ENCODE measurements at regions not wholly inside any gene's neighbourhood (a gene's known extent, or its start where the extent isn't known, plus 50 kb on each side); places are given as distances from the start of the nearest gene placed in this dataset.

GRCh38 chr5:4987431-4987830 lies 152.7 kb upstream of the ADAMTS16 start:
- no peak for DNase-seq

DNA sequence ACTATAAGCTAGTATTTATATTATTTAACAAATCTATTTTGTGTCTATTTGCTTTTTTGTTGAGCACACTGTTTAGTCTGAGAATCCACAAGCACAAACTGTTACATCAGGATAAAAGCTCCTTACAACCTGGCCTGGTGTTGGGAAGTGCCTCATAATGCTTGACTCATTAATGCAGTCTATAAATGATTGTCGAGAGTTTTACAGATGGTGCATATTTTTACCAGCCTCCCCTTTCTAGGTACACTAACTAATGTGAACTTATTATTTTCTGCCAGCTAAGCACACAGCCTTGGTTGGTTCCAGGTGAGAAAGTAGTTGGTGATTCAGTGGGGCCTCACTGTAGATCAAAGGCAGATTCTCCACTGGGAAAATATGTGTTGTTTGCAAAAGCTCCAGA lies 151.0 kb upstream of the ADAMTS16 start:
- no peak for DNase-seq

- DNase-seq: no peak
Measured at GRCh38 chr5:4990017-4990416, 150.1 kb upstream of the ADAMTS16 start.

DNA sequence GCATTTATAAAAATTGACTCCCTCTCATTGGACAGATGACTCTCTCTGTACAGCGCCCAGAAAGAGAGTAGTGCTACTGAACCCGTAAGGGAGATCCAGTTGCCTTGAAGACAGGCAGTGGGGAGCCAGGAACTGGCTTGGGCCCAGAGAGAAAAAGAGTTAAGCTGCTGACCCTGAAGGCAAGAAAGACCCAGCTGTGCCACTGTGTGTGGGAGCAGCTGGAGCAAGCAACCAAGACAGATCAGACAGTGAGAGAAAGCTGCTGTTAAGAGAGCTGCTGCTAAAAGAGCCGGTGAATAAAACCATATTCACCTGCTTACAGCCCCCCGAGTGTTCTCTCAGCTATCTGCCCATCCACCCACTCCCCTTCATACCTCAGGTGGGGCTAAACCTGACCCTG lies 149.7 kb upstream of the ADAMTS16 start:
- no peak for DNase-seq

DNA sequence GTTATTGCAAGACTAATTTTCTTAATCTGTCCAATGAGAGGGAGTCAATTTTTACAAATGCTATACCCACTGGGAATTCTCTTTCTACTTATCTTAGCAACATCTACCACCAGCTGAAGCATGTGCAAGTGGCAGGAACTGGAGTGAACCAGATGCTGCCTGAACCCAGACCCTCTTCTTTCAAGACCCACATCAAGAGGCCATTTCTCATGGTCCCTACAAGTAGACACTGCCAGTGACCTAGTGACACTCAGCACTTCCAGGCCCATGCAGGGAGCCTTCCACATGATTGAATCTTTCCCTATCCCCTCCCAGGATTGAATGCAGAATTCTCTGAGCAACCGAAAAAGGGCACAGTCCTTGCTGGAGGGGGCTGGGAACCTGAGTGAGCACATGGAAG lies 148.2 kb upstream of the ADAMTS16 start:
- DNase-seq: no peak

DNA sequence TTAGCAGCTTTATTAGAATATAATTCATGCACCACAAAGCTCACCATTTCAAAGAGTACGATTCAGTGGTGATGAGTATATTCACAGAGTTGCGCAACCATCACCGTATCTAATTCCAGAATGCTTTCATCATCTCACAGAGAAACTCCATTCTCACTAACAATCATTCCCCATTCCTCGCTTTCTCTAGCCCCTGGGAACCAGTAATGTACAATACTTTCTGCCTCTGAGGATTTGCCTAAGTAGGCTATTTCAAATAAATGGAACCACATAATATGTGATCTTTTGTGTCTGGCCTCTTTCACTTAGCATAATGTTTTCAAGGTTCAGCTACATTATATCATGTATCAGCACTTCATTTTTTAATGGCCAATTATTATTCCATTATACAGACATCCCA lies 145.1 kb upstream of the ADAMTS16 start:
- no peak for DNase-seq

DNA sequence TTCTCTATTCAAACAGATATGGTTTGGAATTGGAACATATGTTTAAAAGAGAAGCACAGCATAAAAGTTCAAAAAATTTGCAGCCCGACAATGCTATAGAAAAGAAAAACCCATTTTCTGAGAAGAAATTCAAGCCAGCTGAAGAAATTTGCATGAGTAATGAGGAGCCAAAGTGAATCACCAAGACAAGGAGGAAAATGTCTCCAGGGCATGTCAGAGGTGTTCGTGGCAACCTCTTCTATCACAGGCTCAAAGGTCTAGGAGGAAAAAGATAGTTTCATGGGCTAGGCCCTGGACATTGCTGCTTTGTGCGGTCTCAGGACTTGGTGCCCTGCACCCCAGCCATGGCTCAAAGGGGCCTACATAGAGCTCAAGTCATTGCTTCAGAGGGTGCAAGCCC lies 134.8 kb upstream of the ADAMTS16 start:
- no peak for DNase-seq

DNA sequence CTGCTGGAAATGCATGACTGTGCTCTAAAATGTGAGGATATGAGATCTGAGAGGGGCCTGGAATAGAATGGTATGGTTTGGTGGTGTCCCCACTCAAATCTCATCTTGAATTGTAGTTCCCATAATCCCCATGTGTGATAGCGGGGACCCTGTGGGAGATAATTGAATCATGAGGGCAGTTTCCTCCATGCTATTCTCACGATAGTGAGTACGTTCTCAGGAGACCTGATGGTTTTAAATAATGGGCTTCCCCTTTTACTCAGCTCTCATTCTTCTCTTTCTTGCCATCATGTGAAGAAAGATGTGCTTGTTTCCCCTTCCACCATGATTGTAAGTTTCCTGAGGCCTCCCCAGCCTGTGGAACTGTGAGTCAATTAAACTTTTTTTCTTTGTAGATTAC lies 133.6 kb upstream of the ADAMTS16 start:
- DNase-seq: no peak

GRCh38 chr5:5009240-5009639 lies 130.9 kb upstream of the ADAMTS16 start:
- no peak for DNase-seq

- DNase-seq: no peak
Measured at GRCh38 chr5:5011151-5011550, 129.0 kb upstream of the ADAMTS16 start.

DNA sequence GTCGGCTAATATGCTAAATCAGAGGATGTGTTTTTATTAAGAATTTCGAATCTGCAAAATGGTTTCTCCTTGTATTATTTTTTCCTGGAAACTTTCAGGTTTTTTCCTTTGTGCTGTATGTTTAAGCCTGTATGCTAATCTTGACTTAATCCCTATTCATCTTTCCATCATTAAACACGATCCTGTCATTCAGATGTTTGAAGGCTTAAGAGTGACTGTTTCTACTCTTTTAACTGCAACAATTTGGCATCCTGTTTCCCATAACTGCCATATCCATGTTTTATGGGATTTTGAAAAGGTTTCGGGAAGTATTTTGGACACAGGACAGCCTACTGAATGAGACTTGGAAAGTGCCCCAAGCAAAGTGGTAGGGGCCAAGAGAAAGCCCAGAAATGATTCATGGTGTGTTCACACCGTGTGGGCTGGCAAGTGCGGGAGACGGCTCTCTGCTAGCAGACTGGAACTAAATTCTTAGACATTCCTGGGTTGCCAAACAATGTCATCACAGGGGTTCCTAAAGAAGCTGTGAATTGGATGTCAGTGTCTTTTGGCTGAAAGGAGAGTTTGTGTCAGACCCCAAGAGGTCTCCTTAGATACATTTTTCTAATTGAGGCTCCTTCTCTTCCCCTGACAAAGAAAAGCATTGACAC lies 125.4 kb upstream of the ADAMTS16 start:
- DNase-seq: no peak

- no peak for DNase-seq
Measured at GRCh38 chr5:5017827-5018577, 122.1 kb upstream of the ADAMTS16 start.

DNA sequence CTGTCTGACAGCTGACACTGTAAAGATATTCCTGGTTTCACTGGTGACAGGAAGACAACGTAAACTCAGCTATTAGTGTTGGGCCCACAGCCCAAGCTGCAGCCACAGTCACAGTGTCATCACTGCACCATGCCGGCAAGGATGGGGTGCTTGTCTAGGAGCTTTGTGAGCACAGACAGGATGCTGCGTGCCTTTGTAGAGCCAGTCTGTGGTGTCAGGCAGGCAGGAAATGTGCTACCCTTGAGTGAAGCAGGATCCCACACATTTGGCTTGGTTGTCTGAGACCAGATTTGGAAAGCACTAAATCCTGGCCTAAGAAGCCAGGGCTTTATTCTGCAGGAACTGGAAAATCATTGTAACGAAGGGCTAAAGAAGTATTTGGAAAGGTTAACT lies 121.6 kb upstream of the ADAMTS16 start:
- no peak for DNase-seq

DNA sequence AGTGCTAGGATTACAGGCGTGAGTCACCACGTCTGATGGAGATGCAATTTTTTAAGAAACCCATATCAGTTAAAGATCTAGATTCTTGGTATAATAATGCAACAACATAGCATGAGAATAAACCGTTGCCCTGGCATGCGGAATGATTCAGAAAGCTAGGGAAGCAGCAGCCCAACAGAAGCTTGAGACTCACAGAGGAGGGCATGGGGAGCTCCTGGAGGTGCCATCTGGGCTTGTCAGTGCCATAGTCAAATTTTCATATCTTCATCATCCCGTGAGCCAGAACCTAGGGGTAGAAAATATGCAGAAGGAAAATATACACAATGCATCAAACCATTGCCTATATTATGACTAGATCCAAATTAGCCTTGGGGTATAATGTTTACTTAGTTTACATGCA lies 118.7 kb upstream of the ADAMTS16 start:
- no peak for DNase-seq

DNA sequence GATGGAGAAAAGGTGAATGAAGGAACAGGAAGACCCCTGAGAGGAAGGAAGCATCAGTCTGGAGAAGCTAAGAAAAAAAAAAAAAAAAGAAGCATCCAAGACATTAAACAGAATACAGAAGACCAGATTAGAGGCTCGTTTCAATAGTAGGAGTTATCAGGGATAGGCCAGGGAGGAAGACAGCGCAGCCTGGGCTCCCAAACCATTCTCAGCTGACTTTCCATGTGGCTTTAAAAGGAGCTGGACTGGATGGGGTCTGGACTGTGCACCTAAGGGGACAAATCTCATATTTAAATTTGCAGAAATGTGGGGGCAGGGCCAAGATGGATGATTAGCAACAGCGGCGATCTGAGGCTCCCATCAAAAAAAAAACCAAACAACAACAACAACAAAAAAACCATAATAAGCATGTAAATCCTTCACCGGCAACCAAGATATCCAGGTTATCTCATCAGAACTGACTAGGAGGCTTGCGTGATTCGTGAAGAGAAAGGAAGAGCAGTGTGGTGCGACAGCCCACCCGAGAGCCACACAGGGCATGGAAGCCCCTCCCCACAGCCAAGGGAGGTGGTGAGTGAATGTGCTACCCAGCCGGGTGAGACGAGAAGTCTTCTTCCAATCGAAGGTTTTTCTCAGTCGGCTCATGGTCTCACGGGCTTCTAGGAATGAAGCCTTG lies 114.9 kb upstream of the ADAMTS16 start:
- DNase-seq: no peak

GRCh38 chr5:5025774-5026408 lies 114.2 kb upstream of the ADAMTS16 start:
- peak in 1 of 2 donors; percentile 5 for DNase-seq

GRCh38 chr5:5026409-5026785 lies 113.7 kb upstream of the ADAMTS16 start:
- no peak for DNase-seq

DNA sequence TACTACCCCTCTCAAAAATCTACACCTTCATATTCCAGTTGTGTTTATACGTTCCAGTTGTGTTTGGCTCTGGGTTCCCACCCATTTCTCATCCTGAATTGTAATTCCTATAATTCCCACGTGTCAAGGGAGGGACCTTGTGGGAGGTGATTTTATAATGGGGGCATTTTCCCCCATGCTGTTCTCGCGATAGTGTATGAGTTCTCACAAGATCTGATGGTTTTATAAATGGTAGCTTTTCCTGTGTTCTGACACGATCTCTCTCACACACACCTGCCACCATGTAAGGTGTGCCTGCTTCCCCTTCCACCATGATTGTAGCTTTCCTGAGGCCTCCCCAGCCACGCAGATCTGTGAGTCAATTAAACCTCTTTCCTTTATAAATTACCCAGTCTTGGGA lies 108.5 kb upstream of the ADAMTS16 start:
- DNase-seq: no peak

- DNase-seq: no peak
Measured at GRCh38 chr5:5037674-5038073, 102.5 kb upstream of the ADAMTS16 start.

DNA sequence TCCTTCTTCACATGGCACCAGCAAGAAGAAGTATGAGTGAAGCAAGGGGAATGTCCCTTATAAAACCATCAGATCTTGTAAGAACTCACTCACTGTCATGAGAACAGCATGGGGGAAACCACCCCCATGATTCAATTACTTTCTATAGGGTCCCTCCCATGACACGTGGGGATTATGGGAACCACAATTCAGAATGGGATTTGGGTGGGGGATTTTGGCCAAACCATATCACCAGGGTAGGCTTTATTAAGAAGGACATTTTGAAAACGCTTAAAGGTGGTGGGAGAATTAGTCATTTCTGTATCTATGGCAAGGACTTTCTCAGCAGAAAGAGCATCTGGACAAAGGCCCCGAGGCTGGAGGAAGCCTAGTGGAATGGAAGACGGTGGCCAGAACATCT lies 100.2 kb upstream of the ADAMTS16 start:
- DNase-seq: no peak

DNA sequence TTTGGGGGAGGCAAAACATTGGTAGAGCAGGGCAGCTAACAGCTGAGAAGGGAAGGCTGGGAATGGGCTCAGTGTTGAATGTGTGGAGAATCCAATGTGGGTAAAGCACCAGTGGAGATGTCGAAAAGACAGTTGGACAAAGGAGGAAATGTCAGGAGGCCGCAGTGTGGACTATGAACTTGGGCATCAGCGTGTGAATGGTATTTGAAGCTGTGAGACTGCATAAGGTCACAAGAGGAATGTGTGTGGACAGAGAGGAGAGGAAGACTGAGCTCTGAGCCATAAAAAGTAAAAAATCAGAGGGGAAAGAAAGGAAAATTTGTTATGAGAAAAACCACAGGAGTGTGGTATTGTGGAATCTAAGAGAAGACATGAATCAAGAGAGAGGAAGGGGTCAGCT lies 99.4 kb upstream of the ADAMTS16 start:
- DNase-seq: no peak

- no peak for DNase-seq
Measured at GRCh38 chr5:5042806-5043205, 97.3 kb upstream of the ADAMTS16 start.

DNA sequence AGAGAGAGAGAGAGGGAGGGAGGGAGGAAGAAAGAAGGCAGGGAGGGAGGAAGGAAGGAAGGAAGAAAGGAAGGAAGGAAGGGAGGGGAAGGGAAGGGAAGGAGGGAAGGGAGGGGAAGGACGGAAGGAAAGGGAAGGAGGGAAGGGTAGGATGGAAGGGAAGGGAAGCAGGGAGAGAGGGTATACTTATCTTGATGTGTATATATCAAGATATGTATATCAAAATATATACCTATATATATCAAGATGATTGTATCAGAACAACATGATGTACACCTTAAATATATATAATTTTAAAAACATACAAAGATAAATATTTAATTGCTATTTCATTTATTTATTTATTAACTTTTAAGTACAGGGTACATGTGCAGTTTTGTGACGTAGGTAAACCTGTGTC lies 96.8 kb upstream of the ADAMTS16 start:
- DNase-seq: no peak

Data from stimulated activated CD4-positive, alpha-beta T cell treated with anti-CD3 and anti-CD28 coated beads, Interleukin-2, amount 100 ng/mL, for 24 hours (primary cell).